Left ventricle myocardium inferior (tissue), 1 donor: ENCODE measurements at regions not wholly inside any gene's neighbourhood (a gene's known extent, or its start where the extent isn't known, plus 50 kb on each side); places are given as distances from the start of the nearest gene placed in this dataset.

Experiments used
- DNase-seq: peaks from one replicate; pipeline ENCODE4 v3.0.0-alpha.2; 2020
- H3K27ac ChIP-seq: fragments of 200-600 bp; replicated peaks from 2 replicates; pipeline ENCODE4 v1.8.0; 2021
- H3K27me3 ChIP-seq: fragments of 200-600 bp; 2 replicates; pipeline ENCODE4 v1.8.0; 2021; ENCODE audit warnings: low read depth
- H3K36me3 ChIP-seq: fragments of 200-600 bp; 2 replicates; pipeline ENCODE4 v1.8.0; 2021
- H3K4me1 ChIP-seq: fragments of 200-600 bp; 2 replicates; pipeline ENCODE4 v1.8.0; 2021
- H3K4me3 ChIP-seq: fragments of 200-600 bp; 2 replicates; pipeline ENCODE4 v1.8.0; 2021; ENCODE audit warnings: mild to moderate bottlenecking, moderate library complexity
- H3K9me3 ChIP-seq: fragments of 200-600 bp; replicated peaks from 2 replicates; pipeline ENCODE4 v1.8.0; 2021
- CTCF ChIP-seq: fragments of 200-600 bp; IDR thresholded peaks from 2 replicates; pipeline ENCODE4 v1.8.0; 2021; ENCODE audit warnings: antibody characterized with exemption, mild to moderate bottlenecking, borderline replicate concordance
- intact Hi-C: fragments of 100-400 bp; cut with micrococcal nuclease; formaldehyde crosslinking; loops from one replicate; pipeline ENCODE4 v1.11.0; 2022
- donor health status: DM: no; HTN: yes; CAD: no; lungs with severe emphysema.

- H3K36me3 ChIP-seq = no peaks in the 10 kb centered on the region
- H3K4me1 ChIP-seq = no peaks in the 10 kb centered on the region
- TF ChIP-seq CTCF = no peak
- H3K9me3 ChIP-seq = peaks cover 4% of the 10 kb centered on the region
- DNase-seq = no peak
- H3K4me3 ChIP-seq = no peak overlapping the region
- H3K27me3 ChIP-seq = peaks cover 57% of the 10 kb centered on the region
- intact Hi-C loops = no loop called here
- H3K27ac ChIP-seq = no peak overlapping the region
Observed at GRCh38 chr18:78805840-78806239, 173.8 kb upstream of the SALL3 start.

GRCh38 chr18:78807668-78808067 lies 171.9 kb upstream of the SALL3 start:
- no peak for DNase-seq
- peaks cover 4% of the 10 kb centered on the region for H3K9me3 ChIP-seq
- no peak for TF ChIP-seq CTCF

GRCh38 chr18:78809845-78810244 lies 169.8 kb upstream of the SALL3 start:
- no peak for TF ChIP-seq CTCF
- Histone ChIP-seq H3K4me1 (no peaks in the 10 kb centered on the region), H3K27me3 (peaks cover 58% of the 10 kb centered on the region), H3K4me3 (no peak overlapping the region), H3K27ac (no peak overlapping the region), H3K9me3 (no peaks in the 10 kb centered on the region), H3K36me3 (no peaks in the 10 kb centered on the region)
- intact Hi-C loops = no loop called here
- no peak for DNase-seq

More at GRCh38 chr18:78807668-78808067, 171.9 kb upstream of the SALL3 start:
- H3K27ac ChIP-seq = no peak overlapping the region
- H3K27me3 ChIP-seq = peaks cover 56% of the 10 kb centered on the region
- no peaks in the 10 kb centered on the region for H3K4me1 ChIP-seq
- H3K36me3 ChIP-seq = no peaks in the 10 kb centered on the region
- H3K4me3 ChIP-seq = no peak overlapping the region
- intact Hi-C loops = no loop called here

- no peak for TF ChIP-seq CTCF
- H3K27me3 ChIP-seq = peaks cover 58% of the 10 kb centered on the region
- no peak overlapping the region for H3K27ac ChIP-seq
- no peak for DNase-seq
- no peak overlapping the region for H3K4me3 ChIP-seq
- H3K4me1 ChIP-seq = no peaks in the 10 kb centered on the region
- intact Hi-C loops = no loop called here
- no peaks in the 10 kb centered on the region for H3K9me3 ChIP-seq
- no peaks in the 10 kb centered on the region for H3K36me3 ChIP-seq
Observed at GRCh38 chr18:78810706-78811105, 168.9 kb upstream of the SALL3 start.

GRCh38 chr18:78812067-78812466 lies 167.6 kb upstream of the SALL3 start:
- no peaks in the 10 kb centered on the region for H3K4me1 ChIP-seq
- DNase-seq = no peak
- no peak overlapping the region for H3K27ac ChIP-seq
- H3K4me3 ChIP-seq = no peak overlapping the region
- H3K9me3 ChIP-seq = no peaks in the 10 kb centered on the region
- no peaks in the 10 kb centered on the region for H3K36me3 ChIP-seq
- H3K27me3 ChIP-seq = peaks cover 70% of the 10 kb centered on the region
- intact Hi-C loops = no loop called here
- TF ChIP-seq CTCF = no peak

GRCh38 chr18:78813156-78813555 lies 166.5 kb upstream of the SALL3 start:
- no peak for DNase-seq
- intact Hi-C loops = no loop called here
- TF ChIP-seq CTCF = no peak

More at GRCh38 chr18:78813156-78813555, 166.5 kb upstream of the SALL3 start:
- H3K4me1 ChIP-seq = no peaks in the 10 kb centered on the region
- no peak overlapping the region for H3K27ac ChIP-seq
- H3K9me3 ChIP-seq = no peaks in the 10 kb centered on the region
- H3K27me3 ChIP-seq = peaks cover 73% of the 10 kb centered on the region
- no peak overlapping the region for H3K4me3 ChIP-seq
- no peaks in the 10 kb centered on the region for H3K36me3 ChIP-seq
